Large intestine (tissue), 3 donors: ENCODE measurements at regions not wholly inside any gene's neighbourhood (a gene's known extent, or its start where the extent isn't known, plus 50 kb on each side); places are given as distances from the start of the nearest gene placed in this dataset.
"Not testable (repeated sequence)": the region's sequence is repeated elsewhere in the genome, so short reads cannot be mapped to it uniquely, and the experiment has no call there.

Source experiments
- DNase-seq, 2 donors: peaks; one replicate each; pipeline versions ENCODE4 v3.0.0 to v3.0.0-alpha.2; 2013
- H3K27ac ChIP-seq: one replicate; pipeline ENCODE4 v1.5.1; 2013; ENCODE audit warnings: low read length
- H3K27me3 ChIP-seq: 2 replicates; pipeline ENCODE4 v1.6.1; 2013; ENCODE audit warnings: low read length; ENCODE audit not compliant: control insufficient read depth, insufficient read depth
- H3K36me3 ChIP-seq: 2 replicates; pipeline ENCODE4 v1.6.1; 2013; ENCODE audit warnings: low read length; ENCODE audit not compliant: control insufficient read depth, insufficient read depth
- H3K4me1 ChIP-seq: one replicate; pipeline ENCODE4 v1.6.1; 2013; ENCODE audit warnings: low read length; ENCODE audit not compliant: control insufficient read depth, insufficient read depth
- H3K4me3 ChIP-seq: one replicate; pipeline ENCODE4 v1.5.1; 2013; ENCODE audit warnings: low read length
- H3K9me3 ChIP-seq: one replicate; pipeline ENCODE4 v1.6.1; 2013; ENCODE audit warnings: mild to moderate bottlenecking, low read depth, low read length, moderate library complexity; ENCODE audit not compliant: control insufficient read depth
- WGBS: methylation state at CpG from one replicate; pipeline ENCODE4 v1.1.5; 2013; ENCODE audit warnings: low lambda C conversion rate; ENCODE audit not compliant: insufficient coverage; 5-methylcytosine and 5-hydroxymethylcytosine counted together

DNA sequence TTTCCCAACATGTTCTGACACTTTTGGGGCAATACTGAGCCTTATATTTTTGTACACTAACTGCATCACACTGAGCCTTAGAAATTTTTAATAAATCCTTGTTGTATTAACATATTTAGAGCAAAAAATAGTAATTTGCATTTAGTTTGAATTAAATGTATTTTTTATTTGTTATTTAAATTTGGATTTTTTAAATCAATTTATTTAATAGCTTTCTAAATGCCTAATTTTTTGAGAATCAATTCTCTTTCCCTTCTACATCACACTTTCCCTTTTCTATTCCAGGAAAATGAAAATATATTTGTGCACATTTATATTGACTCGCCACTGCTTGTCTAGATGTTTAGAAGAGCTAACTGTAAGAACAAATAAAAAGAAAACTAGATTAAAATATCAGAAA lies 414.6 kb upstream of the POM121L12 start:
- Histone ChIP-seq H3K27ac (no peak overlapping the region), H3K4me3 (no peak overlapping the region), H3K27me3 (no peaks in the 10 kb centered on the region), H3K4me1 (no peaks in the 10 kb centered on the region), H3K9me3 (no peaks in the 10 kb centered on the region), H3K36me3 (no peaks in the 10 kb centered on the region)
- no peak for DNase-seq
- WGBS, result no CpG with 5 or more reads among the region's 1 CpG

DNA sequence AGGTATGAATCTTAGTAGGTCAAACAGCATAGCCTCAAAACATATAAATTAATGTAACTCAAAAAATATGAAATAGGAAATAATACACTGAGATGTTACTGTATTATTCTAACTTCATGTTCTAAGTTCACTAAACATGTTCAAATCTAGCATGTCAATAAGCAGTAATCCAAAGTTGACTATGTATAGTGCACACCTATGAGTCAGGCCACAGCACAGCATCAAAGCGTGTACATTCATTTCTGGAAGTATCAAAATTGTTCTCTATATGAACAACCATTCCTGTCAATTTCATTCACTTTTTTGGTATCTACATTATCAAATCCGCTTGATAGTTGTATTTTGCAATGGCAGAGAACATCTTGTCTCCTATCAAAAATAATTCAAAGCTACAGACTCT lies 418.9 kb upstream of the POM121L12 start:
- Histone ChIP-seq H3K4me1 (no peaks in the 10 kb centered on the region), H3K27me3 (no peaks in the 10 kb centered on the region), H3K36me3 (no peaks in the 10 kb centered on the region), H3K4me3 (no peak overlapping the region), H3K27ac (no peak overlapping the region), H3K9me3 (no peaks in the 10 kb centered on the region)
- WGBS, result 100% methylated on average over 1 of the region's 2 CpGs
- DNase-seq, result no peak

DNA sequence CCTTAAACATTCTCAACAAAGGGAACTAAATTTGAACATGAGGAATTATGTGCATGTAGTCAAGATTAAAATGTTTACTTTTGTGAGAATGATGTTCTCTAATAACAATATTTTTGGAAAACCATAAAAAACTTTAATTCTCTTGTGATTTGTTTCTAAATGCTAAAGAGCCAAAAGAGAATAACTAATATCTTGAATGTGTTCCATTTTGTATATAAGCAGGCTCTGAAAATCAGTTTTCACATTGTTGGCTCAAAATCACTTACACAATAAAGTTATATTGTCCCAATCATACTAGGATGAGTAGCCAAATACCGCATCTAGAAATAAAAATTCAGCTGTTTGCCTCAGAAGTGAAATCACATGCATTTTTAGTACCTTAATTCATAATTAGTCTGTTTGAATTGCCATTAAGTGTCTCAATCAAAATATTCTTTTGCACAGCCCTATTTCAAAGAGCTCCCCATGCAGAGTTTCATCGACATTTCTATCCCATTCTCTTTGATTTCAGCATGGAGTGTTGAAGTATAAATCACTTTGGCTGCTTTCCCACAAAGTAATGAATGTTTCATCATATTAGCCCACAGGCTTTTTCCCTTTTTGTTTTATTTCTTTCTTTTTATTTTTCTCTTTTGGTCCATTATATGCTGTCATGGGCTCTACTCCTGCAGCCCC lies 420.3 kb upstream of the POM121L12 start:
- Histone ChIP-seq H3K36me3 (no peaks in the 10 kb centered on the region), H3K4me3 (no peak overlapping the region), H3K9me3 (no peaks in the 10 kb centered on the region), H3K27ac (no peak overlapping the region), H3K27me3 (no peaks in the 10 kb centered on the region), H3K4me1 (no peaks in the 10 kb centered on the region)
- WGBS, result 84% methylated on average over 2 of the region's 2 CpGs
- no peak for DNase-seq

DNA sequence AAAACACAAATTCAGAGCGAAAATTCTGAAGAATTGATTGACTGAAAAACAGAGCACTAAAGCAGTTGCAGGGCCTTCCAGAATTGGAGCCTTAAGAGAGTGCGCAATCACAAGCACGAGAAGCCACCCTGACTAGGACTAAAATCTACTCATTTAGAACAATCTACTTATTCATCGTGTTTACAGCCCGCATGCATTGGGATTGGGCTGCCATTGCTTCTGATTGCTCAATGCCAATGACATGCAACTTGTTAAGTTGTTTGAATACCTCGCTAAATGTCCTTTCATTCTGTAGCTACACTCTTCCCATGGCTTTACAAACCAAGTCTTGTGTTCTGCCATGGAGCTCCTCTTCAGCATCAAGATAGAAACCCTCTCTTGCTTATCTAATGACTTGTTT lies 425.9 kb upstream of the POM121L12 start:
- H3K4me1 ChIP-seq, result no peaks in the 10 kb centered on the region
- no peaks in the 10 kb centered on the region for H3K36me3 ChIP-seq
- no peak overlapping the region for H3K4me3 ChIP-seq
- WGBS, result no CpG with 5 or more reads among the region's 6 CpGs
- no peaks in the 10 kb centered on the region for H3K27me3 ChIP-seq
- DNase-seq, result no peak
- no peaks in the 10 kb centered on the region for H3K9me3 ChIP-seq
- no peak overlapping the region for H3K27ac ChIP-seq

DNA sequence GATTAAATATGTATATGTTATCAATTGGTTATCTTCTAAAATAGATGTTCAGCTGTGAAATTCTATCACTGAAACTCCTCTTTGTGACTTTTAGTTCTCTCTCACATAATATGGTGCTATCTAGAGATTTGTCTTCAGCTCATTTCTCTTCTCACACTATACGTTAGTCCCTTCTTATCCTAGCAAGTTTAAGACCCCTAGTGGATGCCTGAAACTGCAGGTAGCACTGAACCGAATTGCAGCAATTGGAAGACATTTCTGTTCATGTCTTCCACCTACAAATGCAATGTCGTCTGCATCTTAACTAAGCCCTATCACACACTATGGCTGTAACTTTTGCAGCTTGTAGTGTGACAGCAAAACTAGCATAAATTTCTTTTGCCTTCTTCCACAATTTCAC lies 442.7 kb upstream of the POM121L12 start:
- Histone ChIP-seq H3K27me3 (no peaks in the 10 kb centered on the region), H3K4me1 (no peaks in the 10 kb centered on the region), H3K36me3 (no peaks in the 10 kb centered on the region), H3K27ac (no peak overlapping the region), H3K4me3 (no peak overlapping the region), H3K9me3 (peaks cover 2% of the 10 kb centered on the region)
- WGBS, result no CpG with 5 or more reads among the region's 3 CpGs
- no peak for DNase-seq

DNA sequence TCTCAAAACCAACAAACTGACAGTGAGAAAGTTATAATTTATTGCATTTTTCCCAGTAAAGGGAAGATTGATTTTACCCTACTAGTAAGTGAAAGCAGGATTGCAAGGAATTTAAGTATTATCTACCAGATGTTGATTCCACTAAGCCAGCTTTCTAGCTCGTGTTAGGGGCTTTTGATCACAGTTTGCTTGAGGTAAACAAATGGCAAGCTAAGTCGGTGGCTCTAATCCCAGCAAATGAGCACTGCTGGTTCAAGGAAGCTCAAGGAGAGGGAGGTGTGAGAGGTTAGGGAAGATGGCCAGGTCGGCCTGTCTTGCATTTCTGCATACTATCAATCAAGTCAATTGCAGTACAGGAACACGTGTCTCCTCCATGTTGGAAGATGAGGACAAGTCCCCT lies 448.7 kb upstream of the POM121L12 start:
- no peaks in the 10 kb centered on the region for H3K36me3 ChIP-seq
- no peak overlapping the region for H3K27ac ChIP-seq
- DNase-seq, result no peak
- no peaks in the 10 kb centered on the region for H3K9me3 ChIP-seq
- H3K4me3 ChIP-seq, result no peak overlapping the region
- WGBS, result no CpG with 5 or more reads among the region's 4 CpGs
- H3K27me3 ChIP-seq, result no peaks in the 10 kb centered on the region
- no peaks in the 10 kb centered on the region for H3K4me1 ChIP-seq

DNA sequence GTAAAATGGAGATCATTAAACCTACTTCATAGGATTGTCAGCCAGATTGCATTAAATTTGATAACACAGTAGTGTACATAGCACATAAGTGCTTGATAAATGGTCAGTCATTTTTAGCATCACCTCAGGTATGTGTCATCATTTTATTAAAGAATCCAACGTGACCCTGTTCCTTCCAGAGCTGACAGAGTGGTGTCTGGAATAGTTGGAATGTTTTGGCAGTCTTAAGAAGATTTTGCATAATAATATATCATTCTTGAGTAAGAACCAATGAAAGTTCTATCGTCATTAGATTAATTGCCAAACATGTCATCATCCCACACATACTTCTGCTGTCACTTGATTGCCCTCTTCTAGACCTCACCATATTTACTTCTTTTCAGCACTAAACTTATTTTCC lies 451.4 kb upstream of the POM121L12 start:
- WGBS, result 100% methylated on average over 1 of the region's 2 CpGs
- DNase-seq, result no peak
- no peaks in the 10 kb centered on the region for H3K27me3 ChIP-seq
- no peak overlapping the region for H3K4me3 ChIP-seq
- H3K27ac ChIP-seq, result no peak overlapping the region
- H3K36me3 ChIP-seq, result no peaks in the 10 kb centered on the region
- no peaks in the 10 kb centered on the region for H3K9me3 ChIP-seq
- H3K4me1 ChIP-seq, result no peaks in the 10 kb centered on the region

DNA sequence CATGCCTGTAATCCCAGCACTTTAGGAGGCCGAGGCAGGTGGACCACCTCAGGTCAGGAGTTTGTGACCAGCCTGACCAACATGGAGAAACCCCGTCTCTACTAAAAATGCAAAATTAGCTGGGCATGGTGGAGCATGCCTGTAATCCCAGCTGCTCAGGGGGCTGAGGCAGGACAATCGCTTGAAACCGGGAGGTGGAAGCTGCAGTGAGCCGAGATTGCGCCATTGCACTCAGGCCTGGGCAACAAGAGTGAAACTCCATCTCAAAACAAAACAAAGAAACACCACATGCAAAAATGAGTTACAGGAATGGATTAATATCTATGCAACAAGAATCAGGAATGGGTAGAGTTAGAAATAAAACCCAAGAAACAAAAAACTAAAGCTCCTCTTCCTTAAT lies 462.3 kb upstream of the POM121L12 start:
- H3K4me1 ChIP-seq, H3K36me3 ChIP-seq, H3K4me3 ChIP-seq, H3K27ac ChIP-seq, H3K27me3 ChIP-seq, DNase-seq, H3K9me3 ChIP-seq: not testable (repeated sequence)
- WGBS, result no CpG with 5 or more reads among the region's 6 CpGs

DNA sequence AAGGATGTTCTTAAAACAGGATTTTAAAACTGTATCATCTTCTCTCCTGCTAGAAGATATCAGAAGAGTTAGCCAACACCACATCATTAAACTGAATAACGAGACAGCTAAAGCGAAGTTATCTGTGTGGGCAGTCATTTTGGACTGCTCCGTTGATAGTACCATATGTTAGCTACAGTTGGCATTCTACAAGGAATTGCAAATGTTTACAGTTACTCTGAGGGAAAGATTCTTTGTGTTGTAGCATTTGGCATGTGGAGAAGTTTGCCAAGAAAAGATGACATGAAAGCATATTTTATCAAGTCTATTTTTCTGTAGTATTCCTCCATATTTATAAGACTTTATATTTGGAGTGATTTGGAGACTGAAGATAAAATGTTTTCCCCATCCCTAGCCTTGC lies 464.4 kb upstream of the POM121L12 start:
- H3K27me3 ChIP-seq, result no peaks in the 10 kb centered on the region

DNA sequence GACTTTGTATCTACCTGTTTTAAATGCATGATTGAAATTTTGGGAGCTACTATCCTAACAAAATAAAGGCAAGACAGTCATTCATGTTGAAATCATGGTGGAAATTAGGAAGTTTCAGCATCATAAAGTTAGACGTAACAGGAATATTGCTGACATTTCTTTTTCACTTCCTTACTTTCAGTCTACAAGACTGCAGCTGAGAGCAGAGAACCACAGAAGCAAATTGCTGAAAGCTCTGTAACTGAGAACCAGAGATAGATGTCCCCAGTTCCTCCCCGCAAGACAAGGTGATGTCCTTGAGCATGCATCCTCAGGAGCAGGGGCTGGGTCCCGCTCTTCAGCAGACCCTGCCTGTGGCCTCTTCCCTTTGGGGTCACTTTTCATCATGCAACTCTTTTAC lies 466.3 kb upstream of the POM121L12 start:
- Histone ChIP-seq H3K4me1 (no peaks in the 10 kb centered on the region), H3K4me3 (no peak overlapping the region), H3K27me3 (no peaks in the 10 kb centered on the region), H3K27ac (no peak overlapping the region), H3K9me3 (no peaks in the 10 kb centered on the region), H3K36me3 (no peaks in the 10 kb centered on the region)
- 100% methylated on average over 1 of the region's 3 CpGs for WGBS
- no peak for DNase-seq

More for the DNA sequence above, 464.4 kb upstream of the POM121L12 start:
- Histone ChIP-seq H3K36me3 (no peaks in the 10 kb centered on the region), H3K4me1 (no peaks in the 10 kb centered on the region), H3K9me3 (no peaks in the 10 kb centered on the region), H3K27ac (no peak overlapping the region), H3K4me3 (no peak overlapping the region)
- DNase-seq, result no peak
- WGBS, result no CpG with 5 or more reads among the region's 3 CpGs

DNA sequence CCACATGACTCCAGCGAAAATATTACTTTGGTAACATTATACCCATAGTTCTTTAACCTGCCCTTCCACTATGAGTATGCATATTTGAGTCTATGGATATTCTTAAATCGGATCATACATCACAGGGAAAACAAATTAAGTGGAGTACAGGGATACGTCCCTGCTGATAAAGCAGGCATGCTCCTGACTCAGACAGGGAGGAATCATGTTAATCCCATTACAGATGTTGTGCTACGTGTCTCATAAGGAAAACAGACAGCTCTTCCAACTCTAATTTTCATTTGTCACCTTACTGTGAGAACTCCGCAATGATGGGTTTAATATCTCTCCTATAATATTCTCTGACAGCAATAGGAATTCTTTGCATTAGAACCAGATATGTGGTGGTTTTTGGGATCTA lies 469.5 kb upstream of the POM121L12 start:
- Histone ChIP-seq H3K36me3 (no peaks in the 10 kb centered on the region), H3K27me3 (no peaks in the 10 kb centered on the region), H3K4me1 (no peaks in the 10 kb centered on the region), H3K27ac (no peak overlapping the region), H3K9me3 (no peaks in the 10 kb centered on the region), H3K4me3 (no peak overlapping the region)
- WGBS, result 100% methylated on average over 1 of the region's 5 CpGs
- DNase-seq, result no peak
